GM18867 (cell line): ENCODE measurements at regions not wholly inside any gene's neighbourhood (a gene's known extent, or its start where the extent isn't known, plus 50 kb on each side); places are given as distances from the start of the nearest gene placed in this dataset.

Experiments
- ATAC-seq: cut with Tn5 transposase; IDR thresholded peaks from one replicate; pipeline ENCODE4 v1.9.1; 2021; ENCODE audit warnings: mild to moderate bottlenecking, moderate library complexity; ENCODE audit not compliant: unreplicated experiment

- ATAC-seq: no peak
Measured at GRCh38 chr7:113487925-113488731, 369.8 kb upstream of the SMIM30 start.

- ATAC-seq: no peak
Measured at GRCh38 chr7:113486548-113486947, 368.2 kb upstream of the SMIM30 start.

GRCh38 chr7:113483657-113484056 is 365.3 kb upstream of the SMIM30 start:
- no peak for ATAC-seq

GRCh38 chr7:113480537-113480936 is 362.2 kb upstream of the SMIM30 start:
- no peak for ATAC-seq

- no peak for ATAC-seq
Measured at GRCh38 chr7:113464096-113464855, 345.9 kb upstream of the SMIM30 start.

GRCh38 chr7:113460067-113460466 is 341.7 kb upstream of the SMIM30 start:
- ATAC-seq: no peak

GRCh38 chr7:113456533-113456932 is 338.2 kb upstream of the SMIM30 start:
- ATAC-seq: no peak

- no peak for ATAC-seq
Measured at GRCh38 chr7:113454597-113455169, 336.3 kb upstream of the SMIM30 start.

- ATAC-seq: no peak
Measured at GRCh38 chr7:113452245-113452644, 333.9 kb upstream of the SMIM30 start.

- ATAC-seq: no peak
Measured at GRCh38 chr7:113446791-113447190, 328.4 kb upstream of the SMIM30 start.

GRCh38 chr7:113446391-113446790 is 328.0 kb upstream of the SMIM30 start:
- ATAC-seq: no peak

- ATAC-seq: no peak
Measured at GRCh38 chr7:113444261-113444660, 325.9 kb upstream of the SMIM30 start.

- ATAC-seq: no peak
Measured at GRCh38 chr7:113440173-113440572, 321.8 kb upstream of the SMIM30 start.

GRCh38 chr7:113431406-113431805 is 313.1 kb upstream of the SMIM30 start:
- no peak for ATAC-seq

- ATAC-seq: no peak
Measured at GRCh38 chr7:113424185-113424817, 305.9 kb upstream of the SMIM30 start.

- peak; percentile 100 for ATAC-seq
Measured at GRCh38 chr7:113421696-113422330, 303.5 kb upstream of the SMIM30 start.

- ATAC-seq: no peak
Measured at GRCh38 chr7:113414401-113415035, 296.2 kb upstream of the SMIM30 start.

GRCh38 chr7:113412410-113412809 is 294.1 kb upstream of the SMIM30 start:
- ATAC-seq: no peak

- ATAC-seq: no peak
Measured at GRCh38 chr7:113410796-113411195, 292.4 kb upstream of the SMIM30 start.

- no peak for ATAC-seq
Measured at GRCh38 chr7:113408999-113409398, 290.6 kb upstream of the SMIM30 start.
